ENCODE measurements at regions not wholly inside any gene's neighbourhood (a gene's known extent, or its start where the extent isn't known, plus 50 kb on each side); places are given as distances from the start of the nearest gene placed in this dataset.
"Not testable (repeated sequence)": the region's sequence is repeated elsewhere in the genome, so short reads cannot be mapped to it uniquely, and the experiment has no call there.

DNA sequence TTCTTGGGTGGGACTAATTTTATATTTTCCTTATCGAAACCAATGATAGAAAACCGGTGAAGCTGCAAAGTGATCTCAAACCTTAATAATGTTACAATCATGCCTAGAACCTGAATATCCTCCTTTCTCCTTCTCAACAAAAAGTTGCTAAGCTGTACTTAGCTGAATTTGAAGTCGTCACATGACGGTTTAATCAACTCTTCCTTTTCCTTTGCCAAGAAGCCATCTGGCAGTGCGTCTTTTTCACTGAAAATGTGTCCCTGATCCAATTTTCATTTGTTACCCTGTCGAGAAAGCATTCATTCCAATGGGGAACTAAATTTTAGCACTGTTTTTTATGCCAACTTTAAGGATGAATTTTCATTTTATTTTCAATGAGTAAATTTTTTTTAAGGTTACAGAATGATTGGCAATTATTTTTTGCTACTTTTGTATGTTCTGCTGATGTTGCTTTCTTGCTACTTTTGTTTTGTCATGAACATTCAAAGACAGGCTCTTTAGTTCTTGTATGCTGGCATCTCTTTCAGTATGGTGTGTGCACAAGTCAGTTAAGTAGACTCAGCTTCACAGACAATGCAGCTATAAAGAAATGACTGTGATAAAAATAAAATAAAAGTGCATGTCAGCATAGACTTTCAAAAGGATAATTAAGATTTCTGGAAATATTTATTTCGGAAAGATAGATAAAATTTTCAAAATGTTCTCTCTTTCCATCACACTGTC lies 980.0 kb downstream of the DNAJB9 start:
- TF ChIP-seq, protein P1, sequence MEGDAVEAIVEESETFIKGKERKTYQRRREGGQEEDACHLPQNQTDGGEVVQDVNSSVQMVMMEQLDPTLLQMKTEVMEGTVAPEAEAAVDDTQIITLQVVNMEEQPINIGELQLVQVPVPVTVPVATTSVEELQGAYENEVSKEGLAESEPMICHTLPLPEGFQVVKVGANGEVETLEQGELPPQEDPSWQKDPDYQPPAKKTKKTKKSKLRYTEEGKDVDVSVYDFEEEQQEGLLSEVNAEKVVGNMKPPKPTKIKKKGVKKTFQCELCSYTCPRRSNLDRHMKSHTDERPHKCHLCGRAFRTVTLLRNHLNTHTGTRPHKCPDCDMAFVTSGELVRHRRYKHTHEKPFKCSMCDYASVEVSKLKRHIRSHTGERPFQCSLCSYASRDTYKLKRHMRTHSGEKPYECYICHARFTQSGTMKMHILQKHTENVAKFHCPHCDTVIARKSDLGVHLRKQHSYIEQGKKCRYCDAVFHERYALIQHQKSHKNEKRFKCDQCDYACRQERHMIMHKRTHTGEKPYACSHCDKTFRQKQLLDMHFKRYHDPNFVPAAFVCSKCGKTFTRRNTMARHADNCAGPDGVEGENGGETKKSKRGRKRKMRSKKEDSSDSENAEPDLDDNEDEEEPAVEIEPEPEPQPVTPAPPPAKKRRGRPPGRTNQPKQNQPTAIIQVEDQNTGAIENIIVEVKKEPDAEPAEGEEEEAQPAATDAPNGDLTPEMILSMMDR (IDR thresholded peaks at IDR 0.05; ENCODE audit: control insufficient read depth, extremely low read depth, insufficient read depth), result no peak
- DNase-seq (ENCODE audit: low read depth), result no peak
- H3K4me3 ChIP-seq (ENCODE audit: low read depth, low read length), result no peak overlapping the region

DNA sequence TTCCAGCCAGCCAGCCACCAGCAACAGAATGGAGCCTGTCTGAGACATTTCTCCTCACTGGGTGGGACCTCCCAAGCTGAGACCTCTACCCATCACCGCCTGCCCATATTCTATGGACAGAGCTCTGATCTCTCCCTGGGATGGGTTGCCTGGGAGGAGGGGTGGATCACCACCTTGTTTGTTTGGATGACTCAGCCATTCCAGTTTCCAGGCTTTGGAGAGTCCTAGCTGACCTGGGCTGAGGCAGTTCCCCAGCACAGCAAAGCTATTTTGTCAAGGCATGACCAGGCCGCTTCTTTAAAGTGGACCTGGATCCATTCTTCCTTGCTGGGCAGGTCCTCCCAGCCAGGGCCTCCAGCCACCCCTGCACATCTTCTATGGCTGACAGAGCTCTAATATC lies 982.3 kb downstream of the DNAJB9 start:
- TF ChIP-seq, protein P1 (IDR thresholded peaks at IDR 0.05; ENCODE audit: control insufficient read depth, extremely low read depth, insufficient read depth), result no peak
- no peak for DNase-seq (ENCODE audit: low read depth)
- H3K4me3 ChIP-seq (ENCODE audit: low read depth, low read length), result no peak overlapping the region

DNA sequence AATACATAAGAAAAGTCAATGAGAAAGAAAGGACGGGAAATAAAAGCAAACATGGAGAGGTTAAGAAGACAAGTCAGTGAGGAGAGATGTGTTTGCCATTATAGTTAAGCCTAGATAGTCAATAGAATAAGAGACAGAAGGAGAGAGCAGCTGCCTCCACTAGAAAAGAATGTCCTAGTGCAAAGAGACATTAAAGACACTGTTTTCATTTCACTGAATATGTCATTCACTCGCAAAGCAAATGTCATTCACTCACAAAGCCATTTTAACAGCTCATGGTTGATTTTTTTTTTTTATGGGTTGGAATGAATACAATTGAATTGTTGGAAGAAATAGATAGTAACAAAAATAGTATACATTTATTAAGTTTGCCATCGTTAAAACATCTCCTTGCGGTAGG lies 1007.6 kb downstream of the DNAJB9 start:
- DNase-seq (ENCODE audit: low read depth), result no peak
- H3K4me3 ChIP-seq (ENCODE audit: low read depth, low read length), result no peak overlapping the region
- TF ChIP-seq, protein P1 (IDR thresholded peaks at IDR 0.05; ENCODE audit: control insufficient read depth, extremely low read depth, insufficient read depth), result no peak

DNA sequence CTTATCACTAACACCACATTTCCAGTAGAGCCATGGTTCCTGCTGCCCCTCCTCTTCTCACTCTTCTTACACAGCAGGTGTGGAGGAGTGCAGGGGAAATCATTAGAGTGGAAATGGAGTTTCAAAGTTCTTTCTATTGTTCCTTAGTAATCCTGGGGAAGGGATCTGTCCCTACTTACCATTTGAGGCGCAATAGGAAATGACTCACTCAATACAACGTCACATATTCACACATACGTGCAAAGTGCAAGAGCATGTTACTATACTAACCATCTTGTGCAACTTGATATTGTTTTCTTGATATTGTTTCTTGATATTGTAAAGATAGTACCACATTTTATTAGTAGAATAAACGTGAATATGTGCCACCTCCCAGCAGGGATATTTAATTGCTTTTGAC lies 1010.2 kb downstream of the DNAJB9 start:
- TF ChIP-seq, protein P1 (IDR thresholded peaks at IDR 0.05; ENCODE audit: control insufficient read depth, extremely low read depth, insufficient read depth), result no peak
- no peak overlapping the region for H3K4me3 ChIP-seq (ENCODE audit: low read depth, low read length)
- no peak for DNase-seq (ENCODE audit: low read depth)

DNA sequence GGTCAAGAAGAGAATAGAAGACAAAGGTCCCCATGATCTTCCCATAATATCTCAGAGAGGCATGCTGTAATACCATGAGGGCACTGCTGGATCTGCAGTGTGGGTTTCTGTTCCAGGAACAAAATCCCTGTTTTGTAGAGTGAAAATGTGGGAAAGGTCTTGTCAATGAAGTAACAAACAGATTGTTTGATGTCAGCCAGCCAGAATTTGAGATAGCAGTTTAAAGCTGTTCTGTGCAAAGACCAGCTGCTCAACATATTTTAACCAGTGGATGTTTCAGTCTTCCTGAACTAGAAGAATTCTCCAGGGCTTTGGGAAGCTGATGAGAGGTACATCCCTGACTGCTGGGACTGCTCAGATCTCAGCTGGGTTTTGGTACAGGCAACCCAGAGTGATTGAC lies 1012.5 kb downstream of the DNAJB9 start:
- H3K4me3 ChIP-seq (ENCODE audit: low read depth, low read length), result no peak overlapping the region
- TF ChIP-seq, protein P1 (IDR thresholded peaks at IDR 0.05; ENCODE audit: control insufficient read depth, extremely low read depth, insufficient read depth), result no peak
- DNase-seq (ENCODE audit: low read depth), result no peak

DNA sequence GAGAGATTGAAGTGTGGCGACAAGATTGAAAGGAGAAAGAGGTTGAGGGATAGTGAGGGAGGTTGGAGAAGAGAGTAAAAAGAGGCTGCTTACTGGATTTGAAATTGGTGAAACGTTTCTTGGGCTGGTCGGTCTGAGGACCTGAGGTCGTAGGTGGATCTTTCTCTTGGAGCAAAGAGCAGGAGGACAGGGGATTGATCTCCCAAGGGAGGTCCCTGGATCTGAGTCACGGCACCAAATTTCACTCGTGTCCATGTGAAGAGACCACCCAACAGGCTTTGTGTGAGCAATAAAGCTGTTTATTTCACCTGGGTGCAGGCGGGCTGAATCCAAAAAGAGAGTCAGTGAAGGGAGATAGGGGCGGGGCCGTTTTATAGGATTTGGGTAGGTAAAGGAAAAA lies 1027.3 kb downstream of the DNAJB9 start:
- not testable (repeated sequence) for DNase-seq (ENCODE audit: low read depth); H3K4me3 ChIP-seq (ENCODE audit: low read depth, low read length)

DNA sequence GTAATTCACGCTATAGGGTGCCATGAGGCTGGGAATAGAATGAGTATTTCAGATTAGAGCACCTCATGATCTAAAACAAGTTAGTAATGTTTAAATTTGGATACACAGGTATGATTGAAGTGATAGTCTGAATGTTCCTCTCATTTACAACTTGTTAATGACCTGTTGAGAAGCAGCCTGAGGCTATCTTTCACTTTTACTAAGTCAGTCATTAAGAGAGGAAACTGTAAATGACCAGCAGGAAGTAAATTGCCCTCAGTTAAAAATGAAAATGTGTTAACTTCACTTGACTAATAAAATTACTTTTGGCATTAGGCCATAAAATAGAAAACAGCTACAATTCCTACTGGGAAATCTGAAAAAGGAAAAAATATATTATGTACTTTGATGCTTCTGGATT lies 1042.0 kb downstream of the DNAJB9 start:
- no peak overlapping the region for H3K4me3 ChIP-seq (ENCODE audit: low read depth, low read length)
- TF ChIP-seq, protein P1 (IDR thresholded peaks at IDR 0.05; ENCODE audit: control insufficient read depth, extremely low read depth, insufficient read depth), result no peak
- no peak for DNase-seq (ENCODE audit: low read depth)
